Tibial nerve (tissue), 4 donors: ENCODE measurements at regions not wholly inside any gene's neighbourhood (a gene's known extent, or its start where the extent isn't known, plus 50 kb on each side); places are given as distances from the start of the nearest gene placed in this dataset.

Source experiments
- EP300 ChIP-seq, 2 donors: sonication (generic); formaldehyde crosslinking; IDR thresholded peaks; one replicate each; pipeline ENCODE4 v1.6.1; 2017; ENCODE audit warnings: antibody characterized with exemption in 2 of 2, mild to moderate bottlenecking in 1 of 2
- POLR2A ChIP-seq, 2 donors: fragments of 450-650 bp; IDR thresholded peaks; one replicate each; pipeline ENCODE4 v1.6.1; 2017; ENCODE audit warnings: antibody characterized with exemption in 2 of 2, mild to moderate bottlenecking in 2 of 2, moderate library complexity in 2 of 2
- TF ChIP-seq, protein P1 (sequence below), 5 experiments: fragments of 200-600 bp in 3 of 5; fragments of 450-650 bp in 2 of 5; sonication (generic) in 3 of 5; IDR thresholded peaks; one replicate each; pipeline ENCODE4 v1.5.1; 2016 to 2019; ENCODE audit warnings: antibody characterized with exemption in 5 of 5, mild to moderate bottlenecking in 3 of 5, moderate library complexity in 2 of 5

- TF ChIP-seq, protein P1, sequence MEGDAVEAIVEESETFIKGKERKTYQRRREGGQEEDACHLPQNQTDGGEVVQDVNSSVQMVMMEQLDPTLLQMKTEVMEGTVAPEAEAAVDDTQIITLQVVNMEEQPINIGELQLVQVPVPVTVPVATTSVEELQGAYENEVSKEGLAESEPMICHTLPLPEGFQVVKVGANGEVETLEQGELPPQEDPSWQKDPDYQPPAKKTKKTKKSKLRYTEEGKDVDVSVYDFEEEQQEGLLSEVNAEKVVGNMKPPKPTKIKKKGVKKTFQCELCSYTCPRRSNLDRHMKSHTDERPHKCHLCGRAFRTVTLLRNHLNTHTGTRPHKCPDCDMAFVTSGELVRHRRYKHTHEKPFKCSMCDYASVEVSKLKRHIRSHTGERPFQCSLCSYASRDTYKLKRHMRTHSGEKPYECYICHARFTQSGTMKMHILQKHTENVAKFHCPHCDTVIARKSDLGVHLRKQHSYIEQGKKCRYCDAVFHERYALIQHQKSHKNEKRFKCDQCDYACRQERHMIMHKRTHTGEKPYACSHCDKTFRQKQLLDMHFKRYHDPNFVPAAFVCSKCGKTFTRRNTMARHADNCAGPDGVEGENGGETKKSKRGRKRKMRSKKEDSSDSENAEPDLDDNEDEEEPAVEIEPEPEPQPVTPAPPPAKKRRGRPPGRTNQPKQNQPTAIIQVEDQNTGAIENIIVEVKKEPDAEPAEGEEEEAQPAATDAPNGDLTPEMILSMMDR (IDR thresholded peaks at IDR 0.05), result no peak
- TF ChIP-seq POLR2A (IDR thresholded peaks at IDR 0.05) (no peak), EP300 (IDR thresholded peaks at IDR 0.05) (no peak)
These were observed 75.8 kb upstream of the TEX51 start for GRCh38 chr2:126822921-126823320.
